AG04450 (cell line): ENCODE measurements at regions not wholly inside any gene's neighbourhood (a gene's known extent, or its start where the extent isn't known, plus 50 kb on each side); places are given as distances from the start of the nearest gene placed in this dataset.

ENCODE experiments used
- CTCF ChIA-PET: fragments of 300-600, 350-600 bp; formaldehyde crosslinking; extraction: SDS; loops from one replicate; lab custom pipeline; 2022; ENCODE audit warnings: antibody characterized with exemption, inconsistent platforms; lab: Charles Lee
- POLR2A ChIA-PET: fragments of 350-600 bp; formaldehyde crosslinking; extraction: SDS; loops from one replicate; lab custom pipeline; 2021; ENCODE audit warnings: antibody characterized with exemption, inconsistent platforms; lab: Yijun Ruan, JAX
- DNase-seq: peaks from one replicate; pipeline ENCODE4 v3.0.0-alpha.2; 2011; ENCODE audit warnings: low read depth, low spot score
- H3K27ac ChIP-seq: one replicate; pipeline ENCODE4 v1.5.1; 2012; ENCODE audit warnings: low read depth, low read length, control low read depth
- H3K27me3 ChIP-seq: one replicate; pipeline ENCODE4 v1.6.0; 2012; ENCODE audit warnings: low read length; ENCODE audit not compliant: control insufficient read depth, insufficient read depth
- H3K4me3 ChIP-seq: 2 replicates; pipeline ENCODE4 v1.5.1; 2011; ENCODE audit warnings: mild to moderate bottlenecking, low read depth, low read length, control low read depth
- H3K9me3 ChIP-seq: 2 replicates; pipeline ENCODE4 v1.5.1; 2012; ENCODE audit warnings: low read length; ENCODE audit not compliant: control insufficient read depth, insufficient read depth
- TF ChIP-seq, protein P1 (sequence below): IDR thresholded peaks from 2 replicates; pipeline ENCODE4 v1.5.1; 2011; ENCODE audit warnings: low read depth, low read length, control low read depth, inconsistent platforms

DNA sequence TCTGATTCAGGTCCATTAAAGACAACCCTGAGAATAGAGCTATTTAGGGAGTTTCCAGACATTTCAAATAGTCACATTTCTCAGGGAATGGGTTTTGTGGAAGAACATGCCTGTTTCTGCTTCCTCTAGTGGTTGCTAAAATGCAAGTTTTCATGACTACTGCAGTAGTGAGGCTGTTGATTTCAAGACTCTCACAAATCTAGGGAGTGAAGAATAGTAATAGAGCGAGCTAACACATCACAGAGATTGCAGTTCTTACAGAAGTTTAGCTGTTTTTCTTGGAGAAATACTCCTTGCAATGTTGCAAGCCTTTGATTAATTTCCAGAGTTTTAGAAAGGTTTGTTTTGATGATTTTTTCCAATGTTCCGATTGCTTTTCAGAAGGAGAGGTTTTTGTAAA lies 610.2 kb upstream of the HTR2C start:
- Histone ChIP-seq H3K27me3 (no peaks in the 10 kb centered on the region), H3K27ac (no peak overlapping the region), H3K9me3 (no peaks in the 10 kb centered on the region; the same call in 1 of the 2 replicates), H3K4me3 (no peak overlapping the region)
- TF ChIP-seq, protein P1, sequence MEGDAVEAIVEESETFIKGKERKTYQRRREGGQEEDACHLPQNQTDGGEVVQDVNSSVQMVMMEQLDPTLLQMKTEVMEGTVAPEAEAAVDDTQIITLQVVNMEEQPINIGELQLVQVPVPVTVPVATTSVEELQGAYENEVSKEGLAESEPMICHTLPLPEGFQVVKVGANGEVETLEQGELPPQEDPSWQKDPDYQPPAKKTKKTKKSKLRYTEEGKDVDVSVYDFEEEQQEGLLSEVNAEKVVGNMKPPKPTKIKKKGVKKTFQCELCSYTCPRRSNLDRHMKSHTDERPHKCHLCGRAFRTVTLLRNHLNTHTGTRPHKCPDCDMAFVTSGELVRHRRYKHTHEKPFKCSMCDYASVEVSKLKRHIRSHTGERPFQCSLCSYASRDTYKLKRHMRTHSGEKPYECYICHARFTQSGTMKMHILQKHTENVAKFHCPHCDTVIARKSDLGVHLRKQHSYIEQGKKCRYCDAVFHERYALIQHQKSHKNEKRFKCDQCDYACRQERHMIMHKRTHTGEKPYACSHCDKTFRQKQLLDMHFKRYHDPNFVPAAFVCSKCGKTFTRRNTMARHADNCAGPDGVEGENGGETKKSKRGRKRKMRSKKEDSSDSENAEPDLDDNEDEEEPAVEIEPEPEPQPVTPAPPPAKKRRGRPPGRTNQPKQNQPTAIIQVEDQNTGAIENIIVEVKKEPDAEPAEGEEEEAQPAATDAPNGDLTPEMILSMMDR = no peak
- CTCF ChIA-PET = no interaction called here
- POLR2A ChIA-PET = no interaction called here
- DNase-seq = no peak

DNA sequence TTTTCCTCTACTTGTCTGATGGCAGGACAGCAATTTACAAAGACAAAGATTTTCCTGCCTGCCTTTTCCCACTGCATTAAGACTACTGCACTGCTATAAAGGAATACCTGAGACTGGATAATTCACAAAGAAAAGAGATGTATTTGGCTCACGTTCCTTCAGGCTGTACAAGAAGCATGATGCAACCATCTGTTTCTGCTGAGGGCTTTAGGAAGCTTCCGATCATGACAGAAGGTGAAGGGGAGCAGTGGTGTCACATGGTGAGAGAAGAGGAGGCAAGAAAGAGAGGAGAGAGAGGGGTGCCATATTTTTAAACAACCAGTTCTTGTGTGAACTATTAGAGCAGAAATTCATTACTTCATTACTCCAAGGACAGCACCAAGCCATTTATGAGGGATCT lies 617.1 kb upstream of the HTR2C start:
- TF ChIP-seq, protein P1 = no peak
- ChIA-PET POLR2A (no interaction called here), CTCF (no interaction called here)
- no peak overlapping the region for H3K4me3 ChIP-seq
- no peaks in the 10 kb centered on the region for H3K27me3 ChIP-seq
- H3K9me3 ChIP-seq = no peaks in the 10 kb centered on the region
- no peak overlapping the region for H3K27ac ChIP-seq
- DNase-seq = no peak

DNA sequence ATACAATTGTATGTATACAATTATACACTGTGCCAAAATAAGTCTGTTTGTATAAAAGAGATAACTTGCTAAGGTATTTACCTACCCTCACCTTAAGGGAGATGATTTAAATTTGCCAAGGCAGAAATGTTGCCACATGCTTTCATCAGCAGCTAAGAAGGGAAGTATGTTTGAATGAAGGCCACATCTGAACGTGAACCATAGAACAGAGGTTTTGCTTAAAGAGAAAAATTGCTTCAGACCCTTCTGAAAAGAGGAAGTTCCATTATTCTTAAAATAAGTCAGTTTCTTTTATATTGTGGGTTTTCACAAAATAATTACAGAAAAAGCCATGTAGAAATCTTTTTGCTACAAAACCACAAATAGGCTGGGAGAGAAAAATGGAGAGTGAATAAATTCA lies 621.5 kb upstream of the HTR2C start:
- ChIA-PET CTCF (no interaction called here), POLR2A (no interaction called here)
- Histone ChIP-seq H3K4me3 (no peak overlapping the region), H3K9me3 (no peaks in the 10 kb centered on the region; the same call in 1 of the 2 replicates), H3K27me3 (no peaks in the 10 kb centered on the region), H3K27ac (no peak overlapping the region)
- DNase-seq = no peak
- TF ChIP-seq, protein P1 = no peak

DNA sequence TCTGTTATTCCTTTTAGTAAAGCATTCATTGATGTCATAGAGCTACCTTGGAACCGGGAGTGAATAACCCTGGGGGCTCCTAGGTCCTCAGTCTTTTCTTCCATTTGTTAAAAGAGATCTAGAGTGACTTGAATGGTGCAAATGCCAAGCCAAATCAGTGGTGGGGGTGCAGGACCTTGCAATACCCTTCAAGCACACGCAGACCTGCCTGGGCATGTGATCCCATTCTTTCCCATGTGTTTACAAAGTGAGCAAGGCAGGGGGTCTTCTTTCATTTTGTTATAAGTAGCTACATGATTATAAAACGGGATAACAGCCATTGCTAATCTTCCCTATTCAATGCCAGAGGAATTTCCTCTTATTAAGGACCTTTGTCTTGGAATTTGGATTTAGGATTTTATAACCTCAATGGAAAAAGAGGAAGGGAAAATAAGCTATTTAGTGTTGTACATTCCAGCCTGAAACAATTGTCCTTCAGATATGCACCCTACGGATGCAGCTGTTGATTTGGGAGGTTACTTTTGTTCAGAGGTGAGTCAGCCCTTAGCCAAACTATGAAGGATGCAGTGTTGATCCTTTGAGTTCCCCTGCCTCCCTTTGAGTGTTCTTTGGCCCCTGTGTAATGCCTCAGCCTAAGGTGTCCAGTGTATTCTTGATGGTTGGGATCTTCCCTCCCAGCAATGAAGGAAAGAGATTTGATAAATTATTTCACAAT lies 623.8 kb upstream of the HTR2C start:
- CTCF ChIA-PET = no interaction called here
- POLR2A ChIA-PET = no interaction called here
- Histone ChIP-seq H3K9me3 (no peaks in the 10 kb centered on the region; the same call in 1 of the 2 replicates), H3K27me3 (no peaks in the 10 kb centered on the region), H3K4me3 (no peak overlapping the region), H3K27ac (no peak overlapping the region)
- TF ChIP-seq, protein P1 = no peak
- no peak for DNase-seq

DNA sequence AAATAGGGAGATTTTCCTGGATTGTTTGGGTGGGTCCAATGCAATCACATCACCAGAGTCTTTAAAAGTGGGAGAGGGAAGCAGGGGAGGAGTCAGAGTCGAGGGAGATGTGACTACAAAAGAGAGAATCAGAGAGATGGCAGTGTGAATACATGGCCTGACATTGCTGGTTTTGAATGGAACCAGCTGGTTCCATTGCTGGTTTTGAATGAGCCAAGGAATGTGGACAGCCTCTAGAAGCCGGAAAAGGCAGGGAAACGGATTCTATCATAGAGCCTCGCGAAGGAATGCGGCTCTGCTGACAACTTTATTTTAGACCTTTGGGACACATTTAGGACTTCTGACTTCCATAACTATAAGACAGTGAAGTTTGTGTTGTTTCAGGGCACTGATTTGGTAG lies 627.0 kb upstream of the HTR2C start:
- Histone ChIP-seq H3K4me3 (no peak overlapping the region), H3K27ac (no peak overlapping the region), H3K27me3 (no peaks in the 10 kb centered on the region), H3K9me3 (no peaks in the 10 kb centered on the region; the same call in 1 of the 2 replicates)
- POLR2A ChIA-PET = no interaction called here
- CTCF ChIA-PET = no interaction called here
- no peak for DNase-seq
- TF ChIP-seq, protein P1 = no peak
